ENCODE measurements at regions not wholly inside any gene's neighbourhood (a gene's known extent, or its start where the extent isn't known, plus 50 kb on each side); places are given as distances from the start of the nearest gene placed in this dataset.

- Histone ChIP-seq H3K9ac (replicated peaks; ENCODE audit: extremely low read depth, insufficient read depth, low read length) (no peak overlapping the region), H3K4me2 (ENCODE audit: insufficient read depth, low read length) (no peak overlapping the region), H3K27me3 (ENCODE audit: control insufficient read depth in 2 of 2, insufficient read depth in 2 of 2, low read length in 2 of 2) (peaks cover 2 to 13% of the 10 kb centered on the region in 2 experiments), H3K36me3 (ENCODE audit: control insufficient read depth in 2 of 2, extremely low read depth in 1 of 2, insufficient read depth in 2 of 2, low read length in 2 of 2) (no peaks in the 10 kb centered on the region), H3K27ac (ENCODE audit: insufficient read depth, low read depth, low read length) (no peak overlapping the region), H3K4me3 (replicated peaks in 1 of 3; ENCODE audit: insufficient read depth in 1 of 3, low read depth in 1 of 3, low read length in 3 of 3) (no peak overlapping the region), H3K9me3 (replicated peaks; ENCODE audit: control insufficient read depth, insufficient read depth, low read length) (no peaks in the 10 kb centered on the region), H3K4me1 (ENCODE audit: control insufficient read depth, extremely low read depth, insufficient read depth, low read length) (no peaks in the 10 kb centered on the region), H3K79me2 (ENCODE audit: control insufficient read depth, insufficient read depth, low read length) (no peaks in the 10 kb centered on the region), H4K20me1 (replicated peaks; ENCODE audit: control insufficient read depth, extremely low read depth, insufficient read depth, low read length) (no peaks in the 10 kb centered on the region), H2AFZ (ENCODE audit: low read depth, low read length) (no peak overlapping the region), H3K9me1 (replicated peaks; ENCODE audit: control insufficient read depth, extremely low read depth, insufficient read depth, low read length) (no peaks in the 10 kb centered on the region)
- DNase-seq (ENCODE audit: low read depth, low spot score) (no peak), FAIRE-seq (no peak)
- BruUV-seq (replicated peaks): no TSS peak
- dilution Hi-C loops (cut with MboI; ENCODE audit: extremely low pct_ligation_motif_present, low sequenced_read_pairs) (no loop called here), intact Hi-C loops (cut with micrococcal nuclease) (no loop called here)
- TF ChIP-seq GATA2 (IDR thresholded peaks at IDR 0.05; ENCODE audit: insufficient read depth, insufficient read length, low read depth, low read length): no peak
- no peak for TF ChIP-seq FOS (IDR thresholded peaks at IDR 0.05; ENCODE audit: borderline replicate concordance, insufficient read depth, low read length)
- no peak for TF ChIP-seq MYC (IDR thresholded peaks at IDR 0.05; ENCODE audit: low read depth, low read length)
- no peak for TF ChIP-seq MAX (IDR thresholded peaks at IDR 0.05; ENCODE audit: insufficient read depth, insufficient read length)
- no peak for TF ChIP-seq CTCF (IDR thresholded peaks at IDR 0.05; ENCODE audit: extremely low read depth in 1 of 2, insufficient read depth in 1 of 2, low read depth in 1 of 2, low read length in 2 of 2)
- TF ChIP-seq POLR2A (IDR thresholded peaks at IDR 0.05; ENCODE audit: low read depth, low read length): no peak
- no peak for TF ChIP-seq EZH2 (IDR thresholded peaks at IDR 0.05; ENCODE audit: borderline replicate concordance, low read depth, low read length, severe bottlenecking)
- TF ChIP-seq JUN (IDR thresholded peaks at IDR 0.05; ENCODE audit: borderline replicate concordance, insufficient read depth, insufficient read length, low read depth): no peak
- no peak for TF ChIP-seq POLR2AphosphoS5 (IDR thresholded peaks at IDR 0.05; ENCODE audit: insufficient read depth, low read depth, low read length)
- ChIA-PET CTCF (no interaction called here), POLR2A (no interaction called here)
Observed at GRCh38 chr12:46901464-46902205, 75.8 kb upstream of the SLC38A4 start.

All from endothelial cell of umbilical vein (primary cell).